Upper lobe of right lung (tissue), 1 donor: ENCODE measurements at regions not wholly inside any gene's neighbourhood (a gene's known extent, or its start where the extent isn't known, plus 50 kb on each side); places are given as distances from the start of the nearest gene placed in this dataset.

Experiments used
- ATAC-seq: fragments of 200-7000 bp; cut with Tn5 transposase; one replicate; pipeline ENCODE4 v1.9.1; 2020; ENCODE audit warnings: mild to moderate bottlenecking, moderate library complexity
- DNase-seq: peaks from one replicate; pipeline ENCODE4 v3.0.0-alpha.2; 2020
- H3K27ac ChIP-seq: fragments of 200-600 bp; one replicate; pipeline ENCODE4 v1.8.0; 2022
- H3K27me3 ChIP-seq: fragments of 200-600 bp; one replicate; pipeline ENCODE4 v1.8.0; 2022; ENCODE audit warnings: mild to moderate bottlenecking
- H3K36me3 ChIP-seq: fragments of 200-600 bp; one replicate; pipeline ENCODE4 v1.8.0; 2022
- H3K4me1 ChIP-seq: fragments of 200-600 bp; one replicate; pipeline ENCODE4 v1.8.0; 2022
- H3K4me3 ChIP-seq: fragments of 200-600 bp; one replicate; pipeline ENCODE4 v1.8.0; 2022; ENCODE audit warnings: mild to moderate bottlenecking
- H3K9me3 ChIP-seq: fragments of 200-600 bp; one replicate; pipeline ENCODE4 v1.8.0; 2022
- CTCF ChIP-seq: fragments of 200-600 bp; IDR thresholded peaks from one replicate; pipeline ENCODE4 v1.8.0; 2022; ENCODE audit warnings: antibody characterized with exemption
- intact Hi-C: fragments of 100-400 bp; cut with DNase I; formaldehyde crosslinking; loops from one replicate; pipeline ENCODE4 v1.11.0; 2022
- donor health status: DM: no; HTN: yes; CAD: no; lungs with severe emphysema.

- intact Hi-C loops, result no loop called here
- no peak for DNase-seq
These were observed 439.2 kb upstream of the IGFBP3 start for GRCh38 chr7:46360296-46360695.

GRCh38 chr7:46357851-46358250, 436.8 kb upstream of the IGFBP3 start:
- DNase-seq (no peak), ATAC-seq (no peak)
- no peak for TF ChIP-seq CTCF
- Histone ChIP-seq H3K9me3 (no peaks in the 10 kb centered on the region), H3K27ac (no peak overlapping the region), H3K27me3 (no peaks in the 10 kb centered on the region), H3K4me3 (no peak overlapping the region), H3K36me3 (no peaks in the 10 kb centered on the region), H3K4me1 (no peaks in the 10 kb centered on the region)
- intact Hi-C loops, result loop anchor here (10.0 kb wide), 1 partner anchor 443 kb away; no protein-coding TSS in a partner anchor

More at GRCh38 chr7:46360296-46360695, 439.2 kb upstream of the IGFBP3 start:
- no peak overlapping the region for H3K27ac ChIP-seq
- no peak for TF ChIP-seq CTCF
- no peaks in the 10 kb centered on the region for H3K36me3 ChIP-seq
- no peaks in the 10 kb centered on the region for H3K27me3 ChIP-seq
- no peak overlapping the region for H3K4me3 ChIP-seq
- no peak for ATAC-seq
- no peaks in the 10 kb centered on the region for H3K9me3 ChIP-seq
- no peaks in the 10 kb centered on the region for H3K4me1 ChIP-seq

GRCh38 chr7:46357290-46357689, 436.2 kb upstream of the IGFBP3 start:
- no peak overlapping the region for H3K4me3 ChIP-seq
- ATAC-seq (no peak), DNase-seq (no peak)
- H3K36me3 ChIP-seq, result no peaks in the 10 kb centered on the region
- no peaks in the 10 kb centered on the region for H3K27me3 ChIP-seq
- TF ChIP-seq CTCF, result no peak
- intact Hi-C loops, result loop anchor here (10.0 kb wide), 1 partner anchor 442 kb away; no protein-coding TSS in a partner anchor
- H3K9me3 ChIP-seq, result no peaks in the 10 kb centered on the region
- H3K27ac ChIP-seq, result no peak overlapping the region
- H3K4me1 ChIP-seq, result no peaks in the 10 kb centered on the region

- DNase-seq, result no peak
- H3K27ac ChIP-seq, result no peak overlapping the region
- H3K9me3 ChIP-seq, result no peaks in the 10 kb centered on the region
- H3K4me1 ChIP-seq, result no peaks in the 10 kb centered on the region
- ATAC-seq, result no peak
- H3K27me3 ChIP-seq, result no peaks in the 10 kb centered on the region
- intact Hi-C loops, result loop anchor here (10.0 kb wide), 1 partner anchor 442 kb away; no protein-coding TSS in a partner anchor
- no peak overlapping the region for H3K4me3 ChIP-seq
- no peak for TF ChIP-seq CTCF
- H3K36me3 ChIP-seq, result no peaks in the 10 kb centered on the region
These were observed 435.3 kb upstream of the IGFBP3 start for GRCh38 chr7:46356371-46356770.

- intact Hi-C loops, result loop anchor here (10.0 kb wide), 1 partner anchor 441 kb away; no protein-coding TSS in a partner anchor
- Histone ChIP-seq H3K4me3 (no peak overlapping the region), H3K4me1 (no peaks in the 10 kb centered on the region), H3K9me3 (no peaks in the 10 kb centered on the region), H3K27ac (no peak overlapping the region), H3K27me3 (no peaks in the 10 kb centered on the region), H3K36me3 (no peaks in the 10 kb centered on the region)
- ATAC-seq, result no peak
- DNase-seq, result no peak
- TF ChIP-seq CTCF, result no peak
These were observed 434.3 kb upstream of the IGFBP3 start for GRCh38 chr7:46355331-46355730.
